ENCODE measurements at regions not wholly inside any gene's neighbourhood (a gene's known extent, or its start where the extent isn't known, plus 50 kb on each side); places are given as distances from the start of the nearest gene placed in this dataset.

- TF ChIP-seq ZNF512 (CRISPR knock-in tag; IDR thresholded peaks at IDR 0.05; ENCODE audit: borderline replicate concordance) (no peak), ERG (CRISPR knock-in tag; IDR thresholded peaks at IDR 0.05) (no peak), NR1H2 (CRISPR knock-in tag; IDR thresholded peaks at IDR 0.05) (no peak), USF1 (CRISPR knock-in tag; IDR thresholded peaks at IDR 0.05) (no peak), FOXJ3 (CRISPR knock-in tag; IDR thresholded peaks at IDR 0.05; ENCODE audit: borderline replicate concordance) (no peak), GTF2I (CRISPR knock-in tag; conservative IDR thresholded peaks at IDR 0.05) (no peak), CDX4 (CRISPR knock-in tag; IDR thresholded peaks at IDR 0.05; ENCODE audit: borderline replicate concordance) (no peak), ATF2 (CRISPR knock-in tag; IDR thresholded peaks at IDR 0.05; ENCODE audit: borderline replicate concordance, low read depth) (no peak), TEAD1 (CRISPR knock-in tag; IDR thresholded peaks at IDR 0.05) (no peak)
Observed at GRCh38 chr16:80063031-80063712, 462.6 kb upstream of the MAF start (continued).

GRCh38 chr16:80062361-80063030, 462.0 kb upstream of the MAF start:
- CTCF ChIA-PET: no interaction called here
- Mint-ChIP-seq H3K27me3 (ENCODE audit: low read depth) (no peaks in the 10 kb centered on the region; the same call in 1 of the 2 replicates), H3K4me1 (peaks cover 16% of the 10 kb centered on the region), H3K9me3 (peaks cover 5% of the 10 kb centered on the region; the same call in 1 of the 2 replicates), H3K27ac (no peak overlapping the region), H3K4me3 (no peak overlapping the region), H3K36me3 (no peaks in the 10 kb centered on the region)
- POLR2A ChIA-PET: no interaction called here
- TF ChIP-seq RORB (CRISPR knock-in tag; IDR thresholded peaks at IDR 0.05) (no peak), FOXP1 (CRISPR knock-in tag; IDR thresholded peaks at IDR 0.05; ENCODE audit: borderline replicate concordance) (no peak), E2F1 (CRISPR knock-in tag; IDR thresholded peaks at IDR 0.05) (no peak), JAZF1 (CRISPR knock-in tag; IDR thresholded peaks at IDR 0.05) (no peak), ATF3 (CRISPR knock-in tag; conservative IDR thresholded peaks at IDR 0.05) (no peak), E2F5 (CRISPR knock-in tag; IDR thresholded peaks at IDR 0.05) (no peak)
- no peak for ATAC-seq
- DNase-seq (ENCODE audit: low spot score): no peak

Data from WTC11 (cell line).